GM23248 (cell line): ENCODE measurements at regions not wholly inside any gene's neighbourhood (a gene's known extent, or its start where the extent isn't known, plus 50 kb on each side); places are given as distances from the start of the nearest gene placed in this dataset.

ENCODE experiments used
- DNase-seq: peaks from one replicate; pipeline ENCODE4 v3.0.0-alpha.2; 2015
- H2AFZ ChIP-seq: fragments of 200-600 bp; sonication (generic); 2 replicates; pipeline ENCODE4 v1.6.1; 2016; ENCODE audit warnings: antibody characterized with exemption
- H3F3A ChIP-seq: fragments of 200-600 bp; sonication (generic); 2 replicates; pipeline ENCODE4 v1.6.1; 2016; ENCODE audit warnings: mild to moderate bottlenecking, antibody characterized with exemption, mixed run types; ENCODE audit not compliant: insufficient read depth
- H3K27ac ChIP-seq: fragments of 200-600 bp; sonication (generic); 2 replicates; pipeline ENCODE4 v1.5.1; 2016; ENCODE audit warnings: mild to moderate bottlenecking
- H3K27me3 ChIP-seq: fragments of 200-600 bp; sonication (generic); replicated peaks from 2 replicates; pipeline ENCODE4 v1.6.1; 2016; ENCODE audit warnings: mild to moderate bottlenecking; ENCODE audit not compliant: insufficient read depth
- H3K36me3 ChIP-seq: fragments of 200-600 bp; sonication (generic); 2 replicates; pipeline ENCODE4 v1.6.1; 2016; ENCODE audit warnings: low read depth, mild to moderate bottlenecking
- H3K4me1 ChIP-seq: fragments of 200-600 bp; sonication (generic); 2 replicates; pipeline ENCODE4 v1.6.1; 2016; ENCODE audit warnings: mild to moderate bottlenecking; ENCODE audit not compliant: insufficient read depth
- H3K4me2 ChIP-seq: fragments of 200-600 bp; sonication (generic); one replicate; pipeline ENCODE4 v1.6.1; 2016; ENCODE audit warnings: mild to moderate bottlenecking; ENCODE audit not compliant: unreplicated experiment
- H3K4me3 ChIP-seq: fragments of 200-600 bp; sonication (generic); 2 replicates; pipeline ENCODE4 v1.5.1; 2016; ENCODE audit warnings: mild to moderate bottlenecking
- H3K79me2 ChIP-seq: fragments of 200-600 bp; sonication (generic); 2 replicates; pipeline ENCODE4 v1.6.1; 2016; ENCODE audit warnings: mild to moderate bottlenecking; ENCODE audit not compliant: insufficient read depth
- H3K9ac ChIP-seq: fragments of 200-600 bp; sonication (generic); 2 replicates; pipeline ENCODE4 v1.6.1; 2016; ENCODE audit warnings: mild to moderate bottlenecking
- H3K9me2 ChIP-seq: fragments of 200-600 bp; sonication (generic); 2 replicates; pipeline ENCODE4 v1.6.1; 2016; ENCODE audit warnings: mixed run types, mild to moderate bottlenecking, moderate library complexity; ENCODE audit not compliant: insufficient read depth
- H3K9me3 ChIP-seq: fragments of 200-600 bp; sonication (generic); one replicate; pipeline ENCODE4 v1.6.1; 2017; ENCODE audit warnings: low read depth
- H4K20me1 ChIP-seq: fragments of 200-600 bp; sonication (generic); 2 replicates; pipeline ENCODE4 v1.6.0; 2016; ENCODE audit not compliant: insufficient read depth
- EZH2 ChIP-seq: fragments of 200-600 bp; sonication (generic); IDR thresholded peaks from 2 replicates; pipeline ENCODE4 v1.6.1; 2018; ENCODE audit warnings: antibody characterized with exemption, mild to moderate bottlenecking; ENCODE audit not compliant: insufficient read depth, poor library complexity, severe bottlenecking
- EZH2phosphoT487 ChIP-seq: fragments of 200-600 bp; sonication (generic); IDR thresholded peaks from 2 replicates; pipeline ENCODE4 v1.6.1; 2018; ENCODE audit warnings: antibody characterized with exemption, moderate library complexity, mild to moderate bottlenecking, low read depth; ENCODE audit not compliant: insufficient read depth
- WGBS, 2 experiments: methylation state at CpG; one replicate each; pipeline ENCODE4 v1.1.6; 2015 to 2017; ENCODE audit warnings: low lambda C conversion rate in 2 of 2, low coverage in 1 of 2; ENCODE audit errors: missing lambda C conversion rate in 2 of 2; 5-methylcytosine and 5-hydroxymethylcytosine counted together
- in situ Hi-C: fragments of 300-500 bp; cut with MboI; formaldehyde crosslinking; loops from 2 replicates; pipeline ENCODE4 v1.15.0; 2020

- Histone ChIP-seq H4K20me1 (no peaks in the 10 kb centered on the region), H3K79me2 (no peaks in the 10 kb centered on the region), H3K4me1 (no peaks in the 10 kb centered on the region), H3K27me3 (no peaks in the 10 kb centered on the region), H3K9ac (no peak overlapping the region), H3K27ac (no peak overlapping the region), H2AFZ (no peak overlapping the region), H3K9me2 (no peaks in the 10 kb centered on the region), H3F3A (no peaks in the 10 kb centered on the region), H3K4me3 (no peak overlapping the region), H3K9me3 (no peaks in the 10 kb centered on the region), H3K36me3 (no peaks in the 10 kb centered on the region), H3K4me2 (no peak overlapping the region)
- DNase-seq, result no peak
- in situ Hi-C loops, result no loop called here
- 9 to 12% methylated on average over 3 of the region's 3 CpGs for WGBS, 2 experiments
- TF ChIP-seq EZH2phosphoT487 (no peak), EZH2 (no peak)
These were observed 953.9 kb upstream of the ZNF722 start for GRCh38 chr7:63044721-63045120.

DNA sequence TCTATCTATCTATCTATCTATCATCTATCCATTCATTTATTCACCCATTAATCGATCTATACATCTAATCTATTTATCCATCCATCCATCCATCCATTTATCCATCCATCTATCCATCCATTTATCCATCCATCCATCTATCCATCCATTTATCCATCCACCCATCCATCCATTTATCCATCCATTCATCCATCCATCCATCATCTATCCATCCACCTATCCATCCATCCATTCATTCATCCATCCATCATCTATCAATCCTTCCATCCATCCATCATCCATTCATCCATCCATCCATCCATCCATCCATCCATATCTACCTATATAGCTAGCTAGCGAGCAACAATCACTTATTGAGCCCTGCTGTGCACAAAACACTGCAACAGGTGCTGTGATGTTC is 953.1 kb upstream of the ZNF722 start:
- Histone ChIP-seq H3K4me1 (no peaks in the 10 kb centered on the region), H3K79me2 (no peaks in the 10 kb centered on the region), H3F3A (no peaks in the 10 kb centered on the region), H3K36me3 (no peaks in the 10 kb centered on the region), H3K4me3 (no peak overlapping the region), H3K9me2 (no peaks in the 10 kb centered on the region), H3K9me3 (no peaks in the 10 kb centered on the region), H3K27me3 (no peaks in the 10 kb centered on the region), H3K4me2 (no peak overlapping the region), H3K9ac (no peak overlapping the region), H2AFZ (no peak overlapping the region), H3K27ac (no peak overlapping the region), H4K20me1 (no peaks in the 10 kb centered on the region)
- in situ Hi-C loops, result no loop called here
- no peak for TF ChIP-seq EZH2
- TF ChIP-seq EZH2phosphoT487, result no peak
- no peak for DNase-seq
- WGBS, 2 experiments, result 0% methylated on average over 2 of the region's 2 CpGs

DNA sequence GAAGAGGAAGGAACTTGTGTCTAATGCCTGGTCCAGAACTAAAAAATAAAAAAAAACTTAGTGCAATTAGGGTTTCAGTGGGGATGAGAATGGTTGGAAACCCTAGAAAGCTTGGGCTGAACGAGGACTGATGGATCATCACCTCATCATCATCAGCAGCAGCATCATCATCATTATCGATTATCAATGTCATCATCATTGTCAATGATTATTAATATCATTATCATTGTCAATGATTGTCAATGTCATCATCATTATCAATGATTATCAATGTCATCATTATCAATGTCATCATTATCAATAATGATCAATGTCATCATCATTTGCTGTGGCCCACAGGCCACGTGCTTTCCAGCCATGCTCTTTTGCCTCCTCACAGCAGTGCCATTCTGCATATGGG is 952.0 kb upstream of the ZNF722 start:
- in situ Hi-C loops, result no loop called here
- DNase-seq, result no peak
- 20 to 26% methylated on average over 3 of the region's 3 CpGs for WGBS, 2 experiments
- H3K9ac ChIP-seq, result no peak overlapping the region
- no peaks in the 10 kb centered on the region for H3K79me2 ChIP-seq
- H3K27ac ChIP-seq, result no peak overlapping the region
- no peak overlapping the region for H2AFZ ChIP-seq
- TF ChIP-seq EZH2phosphoT487, result no peak
- no peak for TF ChIP-seq EZH2
- H3F3A ChIP-seq, result no peaks in the 10 kb centered on the region
- no peaks in the 10 kb centered on the region for H3K9me3 ChIP-seq
- no peaks in the 10 kb centered on the region for H3K4me1 ChIP-seq
- no peaks in the 10 kb centered on the region for H4K20me1 ChIP-seq
- no peaks in the 10 kb centered on the region for H3K9me2 ChIP-seq
- no peaks in the 10 kb centered on the region for H3K36me3 ChIP-seq
- H3K4me3 ChIP-seq, result no peak overlapping the region
- H3K4me2 ChIP-seq, result no peak overlapping the region
- H3K27me3 ChIP-seq, result no peaks in the 10 kb centered on the region

GRCh38 chr7:63047061-63047460 is 951.6 kb upstream of the ZNF722 start:
- Histone ChIP-seq H3K9ac (no peak overlapping the region), H2AFZ (no peak overlapping the region), H3K4me3 (no peak overlapping the region), H3K4me1 (no peaks in the 10 kb centered on the region), H4K20me1 (no peaks in the 10 kb centered on the region), H3K27ac (no peak overlapping the region), H3K4me2 (no peak overlapping the region), H3K9me2 (no peaks in the 10 kb centered on the region), H3K79me2 (no peaks in the 10 kb centered on the region), H3K27me3 (no peaks in the 10 kb centered on the region), H3K9me3 (no peaks in the 10 kb centered on the region), H3F3A (no peaks in the 10 kb centered on the region), H3K36me3 (no peaks in the 10 kb centered on the region)
- no peak for DNase-seq
- in situ Hi-C loops, result no loop called here
- TF ChIP-seq EZH2 (no peak), EZH2phosphoT487 (no peak)
- WGBS, 2 experiments, result 16 to 35% methylated on average over 4 of the region's 4 CpGs

DNA sequence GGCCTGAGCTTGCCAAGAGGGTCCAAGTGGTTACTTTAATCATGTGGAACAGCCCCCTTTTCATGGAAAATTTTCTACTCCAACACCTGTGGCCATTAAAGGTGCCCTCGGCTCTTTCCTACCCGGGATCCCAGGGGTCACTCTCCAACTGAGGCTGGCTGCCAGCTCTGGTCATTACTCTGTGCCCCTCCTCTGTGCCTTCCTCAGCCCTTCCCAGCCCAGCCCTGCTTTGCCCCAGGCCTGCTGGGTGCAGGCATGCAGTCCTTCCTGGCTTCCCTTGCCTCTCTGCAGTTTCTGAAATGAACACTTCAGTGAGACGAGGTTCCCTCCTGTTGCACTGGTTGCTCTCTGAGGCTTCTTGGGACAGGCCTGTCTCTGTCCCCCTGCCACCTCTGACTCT is 951.1 kb upstream of the ZNF722 start:
- WGBS, 2 experiments, result 10 to 22% methylated on average over 3 of the region's 3 CpGs
- in situ Hi-C loops, result no loop called here
- H3F3A ChIP-seq, result no peaks in the 10 kb centered on the region

More for the DNA sequence above, 951.1 kb upstream of the ZNF722 start:
- Histone ChIP-seq H3K79me2 (no peaks in the 10 kb centered on the region), H3K9ac (no peak overlapping the region), H2AFZ (no peak overlapping the region), H4K20me1 (no peaks in the 10 kb centered on the region), H3K36me3 (no peaks in the 10 kb centered on the region), H3K9me2 (no peaks in the 10 kb centered on the region), H3K4me1 (no peaks in the 10 kb centered on the region), H3K9me3 (no peaks in the 10 kb centered on the region), H3K4me2 (no peak overlapping the region), H3K27me3 (no peaks in the 10 kb centered on the region), H3K27ac (no peak overlapping the region), H3K4me3 (no peak overlapping the region)
- TF ChIP-seq EZH2 (no peak), EZH2phosphoT487 (no peak)
- no peak for DNase-seq
